Karpas-422 (cell line): ENCODE measurements at regions not wholly inside any gene's neighbourhood (a gene's known extent, or its start where the extent isn't known, plus 50 kb on each side); places are given as distances from the start of the nearest gene placed in this dataset.

ENCODE experiments used
- DNase-seq: peaks from one replicate; pipeline ENCODE4 v3.0.0-alpha.2; 2015
- H2AFZ ChIP-seq: fragments of 200-600 bp; sonication (generic); 2 replicates; pipeline ENCODE4 v1.6.1; 2014; ENCODE audit warnings: antibody characterized with exemption, low read length, mixed read lengths
- H3K27ac ChIP-seq: fragments of 200-600 bp; sonication (generic); 2 replicates; pipeline ENCODE4 v1.5.1; 2014; ENCODE audit warnings: mild to moderate bottlenecking, low read length, moderate library complexity
- H3K27me3 ChIP-seq: fragments of 200-600 bp; sonication (generic); 2 replicates; pipeline ENCODE4 v1.6.1; 2014; ENCODE audit warnings: low read length, mixed read lengths
- H3K36me3 ChIP-seq: fragments of 200-600 bp; sonication (generic); 2 replicates; pipeline ENCODE4 v1.6.1; 2014; ENCODE audit warnings: low read length, mixed read lengths; ENCODE audit not compliant: insufficient read depth
- H3K4me1 ChIP-seq: fragments of 200-600 bp; sonication (generic); 2 replicates; pipeline ENCODE4 v1.6.1; 2014; ENCODE audit warnings: mild to moderate bottlenecking, low read length, mixed read lengths
- H3K4me2 ChIP-seq: fragments of 200-600 bp; sonication (generic); 2 replicates; pipeline ENCODE4 v1.6.1; 2014; ENCODE audit warnings: low read length, low read depth, mild to moderate bottlenecking; ENCODE audit not compliant: poor library complexity, severe bottlenecking
- H3K4me3 ChIP-seq: fragments of 200-600 bp; sonication (generic); 2 replicates; pipeline ENCODE4 v1.5.1; 2014; ENCODE audit warnings: mild to moderate bottlenecking, antibody characterized with exemption, low read length, mixed read lengths
- H3K79me2 ChIP-seq: fragments of 200-600 bp; sonication (generic); 2 replicates; pipeline ENCODE4 v1.6.1; 2014; ENCODE audit warnings: mild to moderate bottlenecking, low read length, mixed read lengths
- H3K9ac ChIP-seq: fragments of 200-600 bp; sonication (generic); 2 replicates; pipeline ENCODE4 v1.6.0; 2014; ENCODE audit warnings: low read length
- H3K9me2 ChIP-seq: fragments of 200-600 bp; sonication (generic), shearing (Covaris generic); replicated peaks from 2 replicates; pipeline ENCODE4 v1.6.0; 2014; ENCODE audit warnings: mild to moderate bottlenecking, low read length, moderate library complexity; ENCODE audit not compliant: insufficient read depth
- H3K9me3 ChIP-seq: fragments of 300-700, 200-600 bp; sonication (generic); 2 replicates; pipeline ENCODE4 v1.6.1; 2014; ENCODE audit warnings: low read length, mixed read lengths
- H4K20me1 ChIP-seq: fragments of 200-600 bp; sonication (generic); 2 replicates; pipeline ENCODE4 v1.6.1; 2014; ENCODE audit warnings: mild to moderate bottlenecking, antibody characterized with exemption, low read length, low read depth; ENCODE audit not compliant: insufficient read depth

DNA sequence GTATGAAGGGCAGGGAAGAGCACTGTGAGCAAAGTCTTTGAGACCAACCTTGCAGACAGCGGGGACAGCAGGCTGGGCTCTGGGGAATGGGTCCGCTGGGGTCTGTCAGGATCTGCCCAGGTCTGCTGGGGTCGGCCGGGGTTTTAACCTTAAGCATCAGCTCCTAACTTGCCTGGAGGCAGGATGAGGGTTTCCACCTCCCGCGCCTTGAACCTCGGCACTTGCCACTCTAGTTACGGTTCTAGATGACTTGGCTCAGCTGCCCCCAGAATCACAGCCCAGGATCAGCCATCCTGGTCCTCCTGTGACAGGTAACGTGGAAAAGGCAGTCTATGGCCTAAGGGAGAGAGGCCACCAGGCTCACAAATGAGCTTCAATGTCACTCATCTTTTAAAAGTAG lies 50.4 kb upstream of the CACUL1 start:
- Histone ChIP-seq H3K9ac (no peak overlapping the region), H4K20me1 (no peaks in the 10 kb centered on the region), H3K4me2 (no peak overlapping the region), H3K79me2 (no peaks in the 10 kb centered on the region), H3K9me2 (no peaks in the 10 kb centered on the region), H3K4me3 (no peak overlapping the region), H3K4me1 (no peaks in the 10 kb centered on the region), H3K9me3 (no peaks in the 10 kb centered on the region), H2AFZ (no peak overlapping the region), H3K27ac (no peak overlapping the region), H3K27me3 (no peaks in the 10 kb centered on the region), H3K36me3 (no peaks in the 10 kb centered on the region)
- DNase-seq, result no peak

DNA sequence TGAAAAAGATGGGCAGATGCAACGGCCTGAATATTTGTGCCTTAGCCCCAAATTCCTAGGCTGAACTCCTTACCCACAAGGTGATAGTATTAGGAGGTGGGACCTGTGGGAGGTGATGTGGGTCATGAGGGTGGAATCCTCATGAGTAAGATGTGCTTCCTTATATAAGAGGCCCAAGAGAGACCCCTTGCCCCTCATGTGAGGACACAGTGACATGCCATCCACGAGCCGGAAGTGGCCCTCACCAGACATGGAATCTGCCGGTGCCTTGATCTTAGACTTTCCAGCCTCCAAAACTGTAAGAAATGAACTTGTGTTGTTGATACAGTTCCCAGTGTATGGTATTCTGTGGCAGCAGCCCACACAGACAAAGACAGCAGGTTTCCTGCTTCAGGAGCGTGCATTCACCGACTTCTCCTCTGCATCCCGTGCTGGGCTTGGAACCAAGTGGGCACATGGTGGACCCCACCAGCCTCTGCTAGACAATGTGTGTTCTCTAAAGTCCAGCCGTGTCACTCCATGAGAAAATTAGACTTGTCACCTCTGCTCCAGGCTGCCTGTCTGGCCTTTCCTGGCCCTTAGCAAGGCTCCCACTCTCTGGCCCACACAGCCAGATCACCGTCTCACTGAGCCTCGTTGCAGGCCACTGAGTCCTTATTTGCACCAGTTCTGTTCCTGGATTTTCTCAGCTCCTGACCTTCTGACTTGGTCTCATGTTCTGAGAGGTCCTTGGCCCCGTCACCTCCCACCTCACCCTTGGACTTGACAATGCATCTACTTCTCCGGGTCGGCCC lies 52.9 kb upstream of the CACUL1 start:
- no peak for DNase-seq

GRCh38 chr10:118808601-118809356 lies 54.0 kb upstream of the CACUL1 start:
- H3K4me1 ChIP-seq, result no peaks in the 10 kb centered on the region
- H3K4me3 ChIP-seq, result no peak overlapping the region
- no peak for DNase-seq
- no peaks in the 10 kb centered on the region for H3K27me3 ChIP-seq
- H4K20me1 ChIP-seq, result no peaks in the 10 kb centered on the region
- H3K9me3 ChIP-seq, result no peaks in the 10 kb centered on the region
- no peaks in the 10 kb centered on the region for H3K9me2 ChIP-seq
- no peak overlapping the region for H3K9ac ChIP-seq
- H3K4me2 ChIP-seq, result no peak overlapping the region
- H3K79me2 ChIP-seq, result no peaks in the 10 kb centered on the region
- no peak overlapping the region for H2AFZ ChIP-seq
- H3K36me3 ChIP-seq, result no peaks in the 10 kb centered on the region
- no peak overlapping the region for H3K27ac ChIP-seq

More for the DNA sequence above, 52.9 kb upstream of the CACUL1 start:
- no peak overlapping the region for H3K4me2 ChIP-seq
- no peaks in the 10 kb centered on the region for H3K79me2 ChIP-seq
- no peaks in the 10 kb centered on the region for H3K9me3 ChIP-seq
- no peaks in the 10 kb centered on the region for H4K20me1 ChIP-seq
- no peaks in the 10 kb centered on the region for H3K9me2 ChIP-seq
- H3K9ac ChIP-seq, result no peak overlapping the region
- H3K36me3 ChIP-seq, result no peaks in the 10 kb centered on the region
- no peaks in the 10 kb centered on the region for H3K4me1 ChIP-seq
- no peaks in the 10 kb centered on the region for H3K27me3 ChIP-seq
- H3K27ac ChIP-seq, result no peak overlapping the region
- H2AFZ ChIP-seq, result no peak overlapping the region
- no peak overlapping the region for H3K4me3 ChIP-seq

DNA sequence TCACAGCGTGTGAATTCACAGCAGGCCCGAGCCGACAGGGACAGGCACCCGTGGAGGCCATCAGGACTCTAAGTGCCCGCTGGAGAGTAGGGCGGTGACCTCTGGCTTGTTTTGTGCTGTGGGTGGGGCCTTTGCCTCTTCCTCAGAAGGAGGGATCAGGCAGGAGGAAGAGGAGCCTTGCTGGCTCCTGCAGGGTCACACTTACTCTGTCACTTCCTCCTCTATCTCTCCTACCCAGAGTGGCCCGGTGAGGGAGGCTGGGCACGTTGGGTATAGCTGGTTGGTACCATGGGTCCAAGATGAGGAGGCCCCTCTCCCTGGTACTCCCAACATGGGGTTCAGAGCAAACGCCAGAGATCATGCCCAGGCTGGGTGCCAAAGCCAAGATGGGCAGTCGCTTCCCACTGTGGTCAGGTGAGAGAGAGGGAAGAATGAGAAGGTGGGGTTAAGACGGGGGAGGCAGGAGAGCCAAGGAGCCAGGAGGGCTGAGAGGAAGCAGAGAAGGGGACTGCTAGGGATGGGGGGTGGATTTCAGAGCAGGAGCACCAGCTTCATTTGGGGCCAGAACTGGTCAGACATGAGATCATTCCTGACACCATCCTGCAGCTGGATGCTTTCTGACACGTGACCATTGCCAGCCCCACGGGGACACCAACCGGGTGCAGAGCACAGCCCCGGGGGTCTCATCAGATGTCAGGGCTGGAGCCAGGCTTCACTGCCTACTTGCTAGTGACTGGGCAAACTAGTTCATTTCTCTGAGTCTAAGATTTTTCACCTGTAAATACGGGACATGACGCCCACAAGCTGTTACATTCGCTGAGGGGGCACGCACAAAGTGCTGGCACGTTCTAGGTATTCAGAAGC lies 54.8 kb upstream of the CACUL1 start:
- Histone ChIP-seq H2AFZ (no peak overlapping the region), H3K9me2 (no peaks in the 10 kb centered on the region), H3K9ac (no peak overlapping the region), H3K9me3 (no peaks in the 10 kb centered on the region), H4K20me1 (no peaks in the 10 kb centered on the region), H3K27me3 (no peaks in the 10 kb centered on the region), H3K27ac (no peak overlapping the region), H3K4me3 (no peak overlapping the region), H3K79me2 (no peaks in the 10 kb centered on the region), H3K4me2 (no peak overlapping the region), H3K36me3 (no peaks in the 10 kb centered on the region), H3K4me1 (no peaks in the 10 kb centered on the region)
- DNase-seq, result no peak

DNA sequence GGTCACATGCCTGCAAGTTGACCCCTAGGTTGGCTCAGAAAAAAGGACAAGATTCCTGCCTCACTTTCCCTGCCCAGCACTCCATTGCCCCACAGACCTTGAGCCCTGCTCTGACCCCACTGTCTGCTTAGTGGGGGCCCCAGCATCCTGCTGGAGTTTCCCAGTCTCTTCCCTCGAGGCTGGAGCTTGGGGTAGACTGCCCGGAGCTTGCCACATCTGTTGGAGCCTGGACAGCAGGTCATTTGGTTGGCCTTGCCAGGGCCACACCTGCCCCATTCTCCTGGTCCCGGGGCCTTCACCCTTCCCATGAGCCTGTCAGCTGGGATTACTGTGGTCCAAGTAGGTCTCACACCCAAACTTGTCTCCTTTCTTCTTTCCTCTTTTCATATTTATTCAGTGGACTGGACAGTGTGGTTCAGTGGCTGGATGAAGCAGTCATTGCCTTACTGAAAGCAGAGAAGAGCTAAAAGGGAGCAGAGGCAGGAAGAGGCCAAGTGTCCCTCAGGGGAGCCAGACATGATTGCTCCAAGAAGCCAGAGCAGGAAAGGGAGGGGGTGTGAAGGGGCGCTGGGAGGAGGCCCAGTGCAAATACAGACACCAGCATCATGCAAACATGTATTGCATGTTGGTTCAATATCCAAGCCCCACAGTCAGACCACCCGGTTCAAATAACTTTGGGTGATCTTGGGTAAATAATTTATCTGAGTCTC lies 56.2 kb upstream of the CACUL1 start:
- Histone ChIP-seq H3K27me3 (no peaks in the 10 kb centered on the region), H3K4me3 (no peak overlapping the region), H3K4me2 (no peak overlapping the region), H3K36me3 (no peaks in the 10 kb centered on the region), H3K79me2 (no peaks in the 10 kb centered on the region), H3K9me3 (no peaks in the 10 kb centered on the region), H3K27ac (no peak overlapping the region), H4K20me1 (no peaks in the 10 kb centered on the region), H3K9ac (no peak overlapping the region), H3K4me1 (no peaks in the 10 kb centered on the region), H2AFZ (no peak overlapping the region), H3K9me2 (no peaks in the 10 kb centered on the region)
- DNase-seq, result no peak

GRCh38 chr10:118811675-118812392 lies 57.1 kb upstream of the CACUL1 start:
- no peak overlapping the region for H3K27ac ChIP-seq
- H3K9me2 ChIP-seq, result no peaks in the 10 kb centered on the region
- H2AFZ ChIP-seq, result no peak overlapping the region
- no peak overlapping the region for H3K4me3 ChIP-seq
- H3K4me2 ChIP-seq, result no peak overlapping the region
- H3K79me2 ChIP-seq, result no peaks in the 10 kb centered on the region
- no peak overlapping the region for H3K9ac ChIP-seq
- no peaks in the 10 kb centered on the region for H3K9me3 ChIP-seq
- H3K36me3 ChIP-seq, result no peaks in the 10 kb centered on the region
- DNase-seq, result no peak
- no peaks in the 10 kb centered on the region for H3K27me3 ChIP-seq
- H4K20me1 ChIP-seq, result no peaks in the 10 kb centered on the region
- no peaks in the 10 kb centered on the region for H3K4me1 ChIP-seq

DNA sequence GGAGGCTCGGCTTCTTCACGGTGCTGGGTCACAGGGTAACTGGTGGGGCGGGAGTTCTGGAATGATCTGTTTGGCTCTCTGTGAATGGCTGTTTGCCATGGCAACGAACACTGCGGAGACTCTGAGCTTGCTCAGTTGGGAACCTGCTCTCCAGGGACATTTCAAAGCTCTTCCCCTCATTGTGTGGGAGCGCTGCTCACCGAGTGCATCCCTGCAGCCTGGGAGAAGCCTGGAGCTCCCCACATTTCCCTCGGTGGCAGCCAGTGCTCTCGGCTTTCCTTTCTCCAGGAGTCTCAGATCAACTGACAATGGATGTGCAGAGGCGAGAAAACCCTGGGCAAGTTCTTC lies 57.6 kb upstream of the CACUL1 start:
- DNase-seq, result no peak
- Histone ChIP-seq H3K4me2 (no peak overlapping the region), H3K79me2 (no peaks in the 10 kb centered on the region), H3K27me3 (no peaks in the 10 kb centered on the region), H4K20me1 (no peaks in the 10 kb centered on the region), H3K9ac (no peak overlapping the region), H3K4me3 (no peak overlapping the region), H3K36me3 (no peaks in the 10 kb centered on the region), H3K4me1 (no peaks in the 10 kb centered on the region), H3K27ac (no peak overlapping the region), H3K9me2 (no peaks in the 10 kb centered on the region), H2AFZ (no peak overlapping the region), H3K9me3 (no peaks in the 10 kb centered on the region)
